ENCODE measurements at regions not wholly inside any gene's neighbourhood (a gene's known extent, or its start where the extent isn't known, plus 50 kb on each side); places are given as distances from the start of the nearest gene placed in this dataset.

DNA sequence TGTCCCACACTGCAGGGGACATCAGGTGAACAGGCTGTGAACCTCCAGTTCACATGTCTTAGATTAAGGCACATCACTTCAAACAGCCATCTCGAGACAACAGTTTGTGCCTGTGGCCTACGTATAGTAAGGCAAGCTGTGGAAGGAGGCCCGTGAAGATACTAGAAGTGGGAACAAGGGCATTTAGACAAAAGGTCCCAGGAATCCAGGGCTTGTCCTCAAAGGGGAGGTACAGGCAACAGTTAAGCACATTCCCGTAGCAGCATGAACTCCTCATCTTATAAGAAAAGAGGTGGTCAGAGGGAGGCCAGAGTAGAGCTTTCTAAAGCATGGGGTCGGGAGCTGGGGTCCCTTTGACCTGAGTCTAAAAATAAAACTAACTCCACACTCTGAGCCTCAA is 122.5 kb upstream of the TRPM3 start:
- DNase-seq (ENCODE audit: low read depth, low spot score) (no peak), FAIRE-seq (no peak)
- Histone ChIP-seq H3K27me3 (ENCODE audit: control insufficient read depth in 2 of 2, insufficient read depth in 2 of 2, low read length in 2 of 2) (peaks cover 0 to 2% of the 10 kb centered on the region in 2 experiments), H3K4me1 (ENCODE audit: control insufficient read depth, extremely low read depth, insufficient read depth, low read length) (no peaks in the 10 kb centered on the region), H3K4me2 (ENCODE audit: insufficient read depth, low read length) (no peak overlapping the region), H2AFZ (ENCODE audit: low read depth, low read length) (no peak overlapping the region), H3K9me1 (replicated peaks; ENCODE audit: control insufficient read depth, extremely low read depth, insufficient read depth, low read length) (no peaks in the 10 kb centered on the region), H4K20me1 (replicated peaks; ENCODE audit: control insufficient read depth, extremely low read depth, insufficient read depth, low read length) (no peaks in the 10 kb centered on the region), H3K27ac (ENCODE audit: insufficient read depth, low read depth, low read length) (no peak overlapping the region), H3K9ac (replicated peaks; ENCODE audit: extremely low read depth, insufficient read depth, low read length) (no peak overlapping the region), H3K9me3 (replicated peaks; ENCODE audit: control insufficient read depth, insufficient read depth, low read length) (no peaks in the 10 kb centered on the region), H3K36me3 (ENCODE audit: control insufficient read depth in 2 of 2, extremely low read depth in 1 of 2, insufficient read depth in 2 of 2, low read length in 2 of 2) (no peaks in the 10 kb centered on the region), H3K79me2 (ENCODE audit: control insufficient read depth, insufficient read depth, low read length) (no peaks in the 10 kb centered on the region), H3K4me3 (replicated peaks in 1 of 3; ENCODE audit: insufficient read depth in 1 of 3, low read depth in 1 of 3, low read length in 3 of 3) (no peak overlapping the region)
- intact Hi-C loops (cut with micrococcal nuclease), result loop anchor here (10.0 kb wide), 1 partner anchor 169 kb away; no protein-coding TSS in a partner anchor
- no TSS peak for BruUV-seq (replicated peaks)
- POLR2A ChIA-PET, result no interaction called here
- TF ChIP-seq POLR2AphosphoS5 (IDR thresholded peaks at IDR 0.05; ENCODE audit: insufficient read depth, low read depth, low read length) (no peak), JUN (IDR thresholded peaks at IDR 0.05; ENCODE audit: borderline replicate concordance, insufficient read depth, insufficient read length, low read depth) (no peak), MYC (IDR thresholded peaks at IDR 0.05; ENCODE audit: low read depth, low read length) (no peak), GATA2 (IDR thresholded peaks at IDR 0.05; ENCODE audit: insufficient read depth, insufficient read length, low read depth, low read length) (no peak), CTCF (IDR thresholded peaks at IDR 0.05; ENCODE audit: extremely low read depth in 1 of 2, insufficient read depth in 1 of 2, low read depth in 1 of 2, low read length in 2 of 2) (no peak), EZH2 (IDR thresholded peaks at IDR 0.05; ENCODE audit: borderline replicate concordance, low read depth, low read length, severe bottlenecking) (no peak), POLR2A (IDR thresholded peaks at IDR 0.05; ENCODE audit: low read depth, low read length) (no peak), FOS (IDR thresholded peaks at IDR 0.05; ENCODE audit: borderline replicate concordance, insufficient read depth, low read length) (no peak)
- TF ChIP-seq, protein P1, sequence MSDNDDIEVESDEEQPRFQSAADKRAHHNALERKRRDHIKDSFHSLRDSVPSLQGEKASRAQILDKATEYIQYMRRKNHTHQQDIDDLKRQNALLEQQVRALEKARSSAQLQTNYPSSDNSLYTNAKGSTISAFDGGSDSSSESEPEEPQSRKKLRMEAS (IDR thresholded peaks at IDR 0.05; ENCODE audit: insufficient read depth, insufficient read length), result no peak
- dilution Hi-C loops (cut with MboI; ENCODE audit: extremely low pct_ligation_motif_present, low sequenced_read_pairs), result no loop called here
- CTCF ChIA-PET, result interaction anchor here (2.1 kb wide), 1 partner anchor 604 kb away, joined by 12 read pairs; no protein-coding TSS in a partner anchor

All from endothelial cell of umbilical vein (primary cell).